Upper lobe of right lung (tissue), 1 donor: ENCODE measurements at regions not wholly inside any gene's neighbourhood (a gene's known extent, or its start where the extent isn't known, plus 50 kb on each side); places are given as distances from the start of the nearest gene placed in this dataset.
A peak's percentile ranks its signal among the peaks of the same experiment; 100 is the strongest.

Experiments
- ATAC-seq: fragments of 200-7000 bp; cut with Tn5 transposase; one replicate; pipeline ENCODE4 v1.9.1; 2020; ENCODE audit warnings: mild to moderate bottlenecking, moderate library complexity
- DNase-seq: peaks from one replicate; pipeline ENCODE4 v3.0.0-alpha.2; 2020
- H3K27ac ChIP-seq: fragments of 200-600 bp; one replicate; pipeline ENCODE4 v1.8.0; 2022
- H3K27me3 ChIP-seq: fragments of 200-600 bp; one replicate; pipeline ENCODE4 v1.8.0; 2022; ENCODE audit warnings: mild to moderate bottlenecking
- H3K36me3 ChIP-seq: fragments of 200-600 bp; one replicate; pipeline ENCODE4 v1.8.0; 2022
- H3K4me1 ChIP-seq: fragments of 200-600 bp; one replicate; pipeline ENCODE4 v1.8.0; 2022
- H3K4me3 ChIP-seq: fragments of 200-600 bp; one replicate; pipeline ENCODE4 v1.8.0; 2022; ENCODE audit warnings: mild to moderate bottlenecking
- H3K9me3 ChIP-seq: fragments of 200-600 bp; one replicate; pipeline ENCODE4 v1.8.0; 2022
- intact Hi-C: fragments of 100-400 bp; cut with DNase I; formaldehyde crosslinking; loops from one replicate; pipeline ENCODE4 v1.11.0; 2022
- TF ChIP-seq, protein P1 (sequence below): fragments of 200-600 bp; IDR thresholded peaks from one replicate; pipeline ENCODE4 v1.8.0; 2022; ENCODE audit warnings: antibody characterized with exemption
- donor health status: DM: no; HTN: yes; CAD: no; lungs with severe emphysema.

DNA sequence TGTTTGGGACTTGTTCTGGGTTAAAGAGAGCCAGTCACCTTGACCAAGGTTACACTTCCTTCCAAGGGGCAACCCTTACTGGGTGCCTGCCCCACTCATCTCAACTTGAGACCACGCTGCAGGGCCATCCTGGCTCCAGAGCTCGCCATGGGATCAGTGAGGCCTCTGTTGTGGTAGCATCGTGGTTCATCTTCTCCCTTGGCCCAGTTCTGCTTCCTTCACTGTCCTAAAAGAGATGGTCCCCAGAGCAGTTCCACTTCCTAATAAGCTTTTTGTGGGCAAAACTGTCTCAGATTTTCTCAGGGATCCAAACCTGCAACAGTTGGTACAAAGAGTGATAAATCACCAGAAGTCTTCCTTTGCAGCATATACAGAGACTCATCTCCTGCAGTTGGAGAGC, 165.9 kb upstream of the TMEM260 start:
- Histone ChIP-seq H3K4me1 (no peaks in the 10 kb centered on the region), H3K4me3 (no peak overlapping the region), H3K27ac (no peak overlapping the region), H3K36me3 (no peaks in the 10 kb centered on the region), H3K27me3 (no peaks in the 10 kb centered on the region), H3K9me3 (no peaks in the 10 kb centered on the region)
- ATAC-seq, result peak; percentile 57
- intact Hi-C loops, result no loop called here
- TF ChIP-seq, protein P1, sequence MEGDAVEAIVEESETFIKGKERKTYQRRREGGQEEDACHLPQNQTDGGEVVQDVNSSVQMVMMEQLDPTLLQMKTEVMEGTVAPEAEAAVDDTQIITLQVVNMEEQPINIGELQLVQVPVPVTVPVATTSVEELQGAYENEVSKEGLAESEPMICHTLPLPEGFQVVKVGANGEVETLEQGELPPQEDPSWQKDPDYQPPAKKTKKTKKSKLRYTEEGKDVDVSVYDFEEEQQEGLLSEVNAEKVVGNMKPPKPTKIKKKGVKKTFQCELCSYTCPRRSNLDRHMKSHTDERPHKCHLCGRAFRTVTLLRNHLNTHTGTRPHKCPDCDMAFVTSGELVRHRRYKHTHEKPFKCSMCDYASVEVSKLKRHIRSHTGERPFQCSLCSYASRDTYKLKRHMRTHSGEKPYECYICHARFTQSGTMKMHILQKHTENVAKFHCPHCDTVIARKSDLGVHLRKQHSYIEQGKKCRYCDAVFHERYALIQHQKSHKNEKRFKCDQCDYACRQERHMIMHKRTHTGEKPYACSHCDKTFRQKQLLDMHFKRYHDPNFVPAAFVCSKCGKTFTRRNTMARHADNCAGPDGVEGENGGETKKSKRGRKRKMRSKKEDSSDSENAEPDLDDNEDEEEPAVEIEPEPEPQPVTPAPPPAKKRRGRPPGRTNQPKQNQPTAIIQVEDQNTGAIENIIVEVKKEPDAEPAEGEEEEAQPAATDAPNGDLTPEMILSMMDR, result no peak
- DNase-seq, result no peak

DNA sequence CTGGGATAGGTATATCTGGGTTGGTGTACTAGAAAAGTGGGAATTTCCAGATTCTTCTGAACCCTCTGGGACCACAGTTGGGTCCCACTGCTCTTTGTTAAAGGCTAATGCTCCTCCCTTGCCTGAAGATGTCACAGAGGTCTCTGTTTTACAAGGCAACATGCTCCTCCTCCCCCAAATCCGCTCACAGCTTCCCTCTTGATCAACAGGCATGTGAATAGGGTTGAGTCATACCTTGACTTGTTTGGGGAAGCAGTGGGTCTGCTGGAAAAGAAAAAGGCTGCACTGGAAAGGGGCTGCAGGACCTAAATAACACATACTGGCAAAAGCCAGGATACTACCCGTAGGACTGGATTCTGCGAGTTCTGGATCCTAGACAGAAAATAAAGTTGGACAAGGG, 165.4 kb upstream of the TMEM260 start:
- Histone ChIP-seq H3K36me3 (no peaks in the 10 kb centered on the region), H3K27me3 (no peaks in the 10 kb centered on the region), H3K4me1 (no peaks in the 10 kb centered on the region), H3K27ac (no peak overlapping the region), H3K4me3 (no peak overlapping the region), H3K9me3 (no peaks in the 10 kb centered on the region)
- ATAC-seq, result peak; percentile 71
- TF ChIP-seq, protein P1, result no peak
- DNase-seq, result no peak
- intact Hi-C loops, result no loop called here

DNA sequence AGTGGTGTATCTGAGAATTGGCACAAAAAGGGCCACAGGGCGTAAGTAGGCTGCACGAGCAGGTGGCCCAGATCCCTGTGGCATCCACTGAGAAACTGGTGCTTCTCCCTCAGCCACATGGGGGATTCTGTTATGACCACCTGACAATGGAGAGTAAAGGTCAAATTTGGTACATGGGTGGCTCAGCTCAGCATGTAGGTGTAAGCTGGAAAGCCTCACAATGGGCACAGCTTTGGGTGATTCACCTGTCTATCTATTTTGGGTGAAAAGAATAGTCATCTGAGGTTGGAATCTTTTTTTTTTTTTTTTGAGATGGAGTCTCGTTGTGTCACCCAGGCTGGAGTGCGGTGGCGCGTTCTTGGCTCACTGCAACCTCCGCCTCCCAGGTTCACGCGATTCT, 163.4 kb upstream of the TMEM260 start:
- Histone ChIP-seq H3K36me3 (no peaks in the 10 kb centered on the region), H3K4me3 (no peak overlapping the region), H3K9me3 (no peaks in the 10 kb centered on the region), H3K27me3 (no peaks in the 10 kb centered on the region), H3K27ac (no peak overlapping the region), H3K4me1 (no peaks in the 10 kb centered on the region)
- TF ChIP-seq, protein P1, result no peak
- no peak for ATAC-seq
- intact Hi-C loops, result no loop called here
- DNase-seq, result no peak

DNA sequence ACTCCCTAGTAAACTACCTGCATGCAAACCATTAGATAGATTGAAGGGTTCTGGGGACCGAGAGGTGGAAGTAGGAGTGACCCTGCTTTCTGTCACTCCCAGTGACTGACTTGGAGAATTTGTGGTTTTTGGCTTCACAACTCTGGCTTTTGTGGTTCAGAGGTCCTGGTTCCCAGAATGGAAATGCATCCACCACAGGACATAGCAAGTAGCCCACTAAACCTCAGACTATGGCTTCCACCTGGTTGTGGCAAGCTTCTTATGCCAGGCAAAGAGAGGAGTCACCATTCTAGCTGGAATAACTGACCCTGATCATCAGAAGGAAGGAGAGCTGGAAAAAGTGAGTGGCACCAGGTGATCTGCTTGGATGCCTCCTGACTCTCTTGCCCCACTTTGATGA, 162.4 kb upstream of the TMEM260 start:
- H3K27ac ChIP-seq, result no peak overlapping the region
- ATAC-seq (no peak), DNase-seq (no peak)
- H3K36me3 ChIP-seq, result no peaks in the 10 kb centered on the region
- no peaks in the 10 kb centered on the region for H3K9me3 ChIP-seq
- H3K4me3 ChIP-seq, result no peak overlapping the region
- H3K27me3 ChIP-seq, result no peaks in the 10 kb centered on the region
- TF ChIP-seq, protein P1, result no peak
- intact Hi-C loops, result no loop called here
- no peaks in the 10 kb centered on the region for H3K4me1 ChIP-seq

DNA sequence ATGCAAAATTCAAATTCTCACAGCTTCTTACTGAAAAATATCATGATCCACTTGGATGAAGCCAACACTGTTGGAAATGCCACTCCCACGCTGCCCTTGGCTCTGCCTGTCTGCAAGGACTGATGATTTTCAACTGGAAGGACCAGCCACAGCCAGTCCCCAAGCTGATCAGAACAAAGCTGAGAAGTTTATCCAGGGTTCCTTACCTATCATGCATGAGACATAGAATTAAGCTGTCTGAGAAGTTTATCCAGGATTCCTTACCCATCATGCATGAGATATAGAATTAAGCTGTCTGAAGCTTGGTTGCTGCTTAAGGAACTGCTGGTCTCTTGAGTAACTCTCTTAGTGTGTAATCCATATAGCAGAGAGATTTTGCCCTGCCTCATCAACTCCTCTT, 159.8 kb upstream of the TMEM260 start:
- no peak overlapping the region for H3K4me3 ChIP-seq
- H3K4me1 ChIP-seq, result peaks cover 8% of the 10 kb centered on the region
- intact Hi-C loops, result no loop called here
- H3K27me3 ChIP-seq, result no peaks in the 10 kb centered on the region
- ATAC-seq (no peak), DNase-seq (no peak)
- no peak overlapping the region for H3K27ac ChIP-seq
- TF ChIP-seq, protein P1, result no peak
- no peaks in the 10 kb centered on the region for H3K9me3 ChIP-seq
- no peaks in the 10 kb centered on the region for H3K36me3 ChIP-seq

DNA sequence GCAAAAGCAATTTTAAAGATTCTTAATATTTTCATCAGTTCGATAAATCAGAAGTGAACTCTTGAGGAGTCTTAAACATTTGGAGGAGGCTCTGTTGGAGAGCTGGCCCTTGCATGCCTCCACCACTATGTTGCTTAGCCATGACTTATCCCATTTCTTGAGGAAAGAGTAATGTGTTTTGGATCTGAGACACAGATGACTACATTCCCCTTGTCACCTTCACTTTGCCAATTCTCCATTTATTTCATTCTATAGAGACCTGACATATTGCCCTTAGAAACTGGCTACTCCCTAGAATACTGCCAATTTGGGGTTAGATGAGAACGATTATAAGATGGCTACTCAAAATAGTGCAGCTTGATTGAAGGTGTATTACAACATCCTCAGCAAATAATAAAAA, 157.4 kb upstream of the TMEM260 start:
- no peaks in the 10 kb centered on the region for H3K9me3 ChIP-seq
- no peak for ATAC-seq
- intact Hi-C loops, result no loop called here

More for the DNA sequence above, 157.4 kb upstream of the TMEM260 start:
- H3K27ac ChIP-seq, result no peak overlapping the region
- H3K36me3 ChIP-seq, result no peaks in the 10 kb centered on the region
- DNase-seq, result no peak
- H3K27me3 ChIP-seq, result no peaks in the 10 kb centered on the region
- H3K4me3 ChIP-seq, result no peak overlapping the region
- TF ChIP-seq, protein P1, result no peak
- peaks cover 8% of the 10 kb centered on the region for H3K4me1 ChIP-seq
